ENCODE measurements at regions not wholly inside any gene's neighbourhood (a gene's known extent, or its start where the extent isn't known, plus 50 kb on each side); places are given as distances from the start of the nearest gene placed in this dataset.
A peak's percentile ranks its signal among the peaks of the same experiment; 100 is the strongest.

DNA sequence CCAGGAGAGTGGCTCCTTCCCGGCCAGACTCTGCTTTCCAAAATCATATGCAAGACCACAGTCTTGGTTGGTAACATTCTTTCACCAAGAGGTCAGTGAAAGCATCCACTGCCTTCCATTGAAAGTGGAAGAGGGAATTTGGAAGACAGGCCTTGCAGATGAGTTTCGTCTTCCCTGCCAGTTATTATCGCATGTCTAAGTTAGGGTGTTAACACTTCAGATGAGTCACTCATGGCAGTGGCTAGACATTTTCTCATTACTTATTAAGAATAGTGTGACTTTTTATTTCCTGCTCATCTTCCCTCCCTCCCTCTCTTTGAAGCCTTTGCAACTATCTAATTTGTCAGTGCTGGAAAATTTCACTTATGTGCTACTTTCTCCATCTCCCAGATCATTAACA is 102.9 kb upstream of the EPB41L3 start:
- no peak for DNase-seq (ENCODE audit: low read depth in 2 of 3, low spot score in 2 of 3)

DNA sequence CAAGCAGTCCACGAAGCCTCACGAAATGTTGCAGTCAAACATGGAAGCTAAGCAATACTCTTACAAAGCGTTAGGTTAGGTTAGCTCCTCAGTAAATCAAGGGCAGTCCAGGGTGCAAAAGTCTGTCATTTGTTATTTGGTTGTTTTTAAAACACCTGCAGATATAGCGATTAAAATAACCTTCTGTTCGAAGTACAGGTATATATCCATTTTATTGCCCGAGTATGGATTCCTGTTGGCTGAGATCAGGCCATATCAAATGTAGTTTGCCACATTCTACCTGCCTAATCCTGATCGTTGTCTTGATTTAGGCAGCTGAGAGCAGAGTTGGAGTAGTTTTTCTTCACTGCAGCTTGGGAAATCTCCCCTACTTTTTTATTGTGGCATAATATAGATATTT is 99.5 kb upstream of the EPB41L3 start:
- DNase-seq (ENCODE audit: low read depth in 2 of 3, low spot score in 2 of 3) = no peak

DNA sequence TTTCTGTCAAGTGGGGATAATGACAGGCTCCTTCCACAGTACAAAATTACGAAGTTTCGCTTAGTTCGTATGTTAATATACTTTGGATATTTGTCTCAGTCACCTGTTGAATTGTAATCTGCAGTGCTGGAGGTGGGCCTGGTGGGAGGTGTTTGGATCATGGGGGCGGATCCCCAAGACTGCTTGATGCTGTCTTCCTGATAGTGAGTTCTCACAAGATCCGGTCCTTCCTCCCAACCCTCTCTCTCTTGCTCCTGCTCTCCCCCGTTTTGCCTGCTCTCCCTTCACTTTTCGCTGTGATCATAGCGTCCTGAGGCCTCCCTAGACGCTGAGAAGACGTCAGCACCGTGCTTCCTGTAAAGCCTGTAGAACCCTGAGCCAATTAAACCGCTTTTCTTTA is 97.1 kb upstream of the EPB41L3 start:
- no peak for DNase-seq (ENCODE audit: low read depth in 2 of 3, low spot score in 2 of 3)

DNA sequence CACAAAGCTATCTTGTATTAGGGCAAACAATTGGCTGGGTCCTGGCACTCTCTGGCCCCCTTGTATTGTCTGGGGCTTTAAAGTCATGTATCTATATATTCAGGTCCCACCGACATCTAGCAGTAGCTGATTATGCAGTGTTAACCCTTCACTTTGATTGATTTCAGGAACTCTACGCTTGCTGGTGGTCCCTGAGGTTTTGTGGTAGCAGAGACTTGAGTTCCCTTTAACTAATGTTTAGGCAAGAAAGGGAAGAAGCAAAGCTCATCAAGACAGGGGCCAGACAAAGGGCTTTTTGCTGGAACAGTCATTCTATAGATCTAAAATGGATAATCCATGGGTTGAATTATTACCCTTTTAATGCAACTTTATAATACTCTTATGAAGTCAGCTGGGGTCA is 95.3 kb upstream of the EPB41L3 start:
- no peak for DNase-seq (ENCODE audit: low read depth in 2 of 3, low spot score in 2 of 3)

DNA sequence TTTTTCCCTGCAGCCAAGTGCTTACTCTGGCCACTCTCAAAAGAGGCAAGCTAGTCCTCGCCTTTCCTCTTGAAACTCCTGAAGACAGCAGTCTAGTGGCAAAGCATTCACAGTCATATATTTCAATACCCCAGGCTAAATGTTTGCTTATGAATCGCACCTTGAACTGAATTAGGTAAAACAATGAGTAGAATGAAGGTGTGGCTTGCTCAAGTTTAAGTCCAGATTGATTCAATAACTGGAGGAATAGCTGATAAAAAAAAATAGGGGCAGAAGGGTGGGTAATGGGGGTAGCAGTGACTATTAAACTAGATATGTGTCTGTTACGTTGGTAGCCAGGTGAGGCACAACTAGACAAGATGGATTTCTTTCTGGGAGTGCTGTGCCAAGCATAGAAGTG is 88.2 kb upstream of the EPB41L3 start:
- no peak for DNase-seq (ENCODE audit: low read depth in 2 of 3, low spot score in 2 of 3)

DNA sequence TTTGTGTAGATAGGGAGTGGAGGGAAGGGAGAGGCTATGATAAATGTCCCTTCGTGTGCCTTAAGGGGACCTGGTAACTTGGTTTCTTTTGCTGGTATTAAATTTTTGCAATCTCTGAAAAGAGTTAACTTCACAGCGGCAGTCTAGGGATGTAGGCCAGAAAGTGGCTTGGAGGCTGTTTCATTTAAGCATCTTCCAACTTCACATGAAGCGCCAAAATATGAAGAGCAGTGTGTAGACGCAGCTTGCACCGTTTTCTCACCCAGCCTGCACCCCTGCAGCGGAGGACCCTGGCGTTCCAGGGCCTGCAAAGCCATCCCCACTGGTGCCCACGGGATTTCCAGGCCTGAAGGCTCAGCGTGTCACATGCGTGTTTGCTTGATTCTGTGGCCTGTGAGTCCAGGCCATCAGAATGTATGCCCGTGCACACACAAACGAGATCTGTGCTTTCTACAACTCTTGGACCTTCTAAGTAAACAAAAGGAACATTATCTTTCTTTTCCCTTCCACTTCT is 87.2 kb upstream of the EPB41L3 start:
- DNase-seq (ENCODE audit: low read depth in 2 of 3, low spot score in 2 of 3) = no peak

DNA sequence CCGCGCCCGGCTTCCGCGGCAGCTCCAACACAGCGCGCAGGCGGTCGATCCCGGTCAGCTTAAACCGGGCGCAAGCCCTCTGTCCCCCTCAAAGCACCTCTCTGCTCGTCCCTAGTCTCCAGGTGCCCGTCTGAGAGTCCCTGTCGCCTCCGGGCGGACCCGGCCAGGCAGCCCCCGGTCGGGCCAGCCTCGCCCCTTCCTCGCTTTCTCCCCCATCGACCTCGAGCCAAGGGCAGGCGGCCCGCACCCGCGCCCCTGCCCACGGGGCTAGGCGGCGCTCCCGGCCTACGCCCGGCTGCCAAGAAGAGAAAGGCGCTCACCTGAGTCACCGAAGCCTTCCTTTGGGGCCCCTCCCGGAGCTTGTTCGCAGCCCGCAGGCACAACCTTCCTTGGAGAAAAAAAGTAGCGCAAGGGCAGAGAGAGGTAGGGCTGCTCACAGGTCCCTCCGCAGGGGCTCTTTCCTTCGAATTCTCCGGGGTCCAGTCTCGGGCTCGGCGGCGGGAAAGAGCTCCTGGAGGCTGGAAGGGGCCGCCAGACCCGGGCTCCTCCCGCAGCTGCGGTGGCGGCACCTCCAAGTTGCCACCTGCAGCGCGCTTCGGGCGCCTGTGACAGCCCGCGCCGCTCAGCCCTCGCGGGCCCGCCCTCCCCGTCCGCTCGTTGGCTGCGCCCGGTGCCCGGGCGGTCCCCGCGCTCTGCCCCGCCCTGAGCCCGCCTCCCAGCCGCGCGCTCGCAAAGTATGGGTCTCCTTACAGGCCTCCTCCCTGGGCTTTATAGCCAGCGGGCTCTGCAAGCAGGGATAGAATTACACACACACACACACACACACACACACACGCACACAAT is 86.5 kb upstream of the EPB41L3 start:
- peak in 2 of 3 experiments; percentile 4 for DNase-seq (ENCODE audit: low read depth in 2 of 3, low spot score in 2 of 3)

DNA sequence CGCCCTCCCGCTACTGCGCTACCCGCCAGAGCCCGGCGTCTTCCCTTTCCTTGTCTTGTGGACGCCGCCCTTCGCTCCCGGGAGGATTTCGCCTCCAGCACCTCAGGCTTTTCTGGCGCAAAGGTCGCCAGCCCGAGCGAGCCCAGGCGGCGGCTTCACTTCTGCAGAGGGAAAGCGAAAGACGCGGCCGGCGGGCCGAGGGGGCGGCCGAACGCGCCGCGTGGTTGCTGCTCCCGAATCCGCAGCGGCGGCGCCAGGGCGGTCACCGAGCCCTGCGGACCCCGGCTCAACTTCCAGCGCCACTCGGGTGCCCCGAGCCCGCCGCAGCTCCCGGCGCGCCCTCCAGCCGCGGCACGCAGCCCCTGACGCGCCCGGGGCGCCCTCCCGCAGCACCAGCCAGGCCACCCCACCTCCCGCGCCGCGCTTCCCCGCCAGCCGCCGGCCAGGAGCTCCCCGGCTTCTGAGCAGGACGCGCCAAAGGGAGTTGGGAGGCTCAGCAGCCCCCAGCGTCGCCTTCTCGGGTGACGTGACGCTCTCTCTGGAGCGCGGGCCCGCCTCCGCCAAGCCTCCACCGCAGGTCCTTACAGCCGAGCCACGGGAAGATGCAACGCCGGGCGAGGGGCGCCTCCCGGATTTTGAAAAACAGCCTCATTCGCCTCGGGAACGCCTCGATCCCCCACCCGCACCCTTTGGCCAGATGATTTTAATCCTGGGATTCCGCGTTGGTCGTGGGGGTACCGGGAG is 84.9 kb upstream of the EPB41L3 start:
- peak in 1 of 3 experiments; percentile 3 for DNase-seq (ENCODE audit: low read depth in 2 of 3, low spot score in 2 of 3)

DNA sequence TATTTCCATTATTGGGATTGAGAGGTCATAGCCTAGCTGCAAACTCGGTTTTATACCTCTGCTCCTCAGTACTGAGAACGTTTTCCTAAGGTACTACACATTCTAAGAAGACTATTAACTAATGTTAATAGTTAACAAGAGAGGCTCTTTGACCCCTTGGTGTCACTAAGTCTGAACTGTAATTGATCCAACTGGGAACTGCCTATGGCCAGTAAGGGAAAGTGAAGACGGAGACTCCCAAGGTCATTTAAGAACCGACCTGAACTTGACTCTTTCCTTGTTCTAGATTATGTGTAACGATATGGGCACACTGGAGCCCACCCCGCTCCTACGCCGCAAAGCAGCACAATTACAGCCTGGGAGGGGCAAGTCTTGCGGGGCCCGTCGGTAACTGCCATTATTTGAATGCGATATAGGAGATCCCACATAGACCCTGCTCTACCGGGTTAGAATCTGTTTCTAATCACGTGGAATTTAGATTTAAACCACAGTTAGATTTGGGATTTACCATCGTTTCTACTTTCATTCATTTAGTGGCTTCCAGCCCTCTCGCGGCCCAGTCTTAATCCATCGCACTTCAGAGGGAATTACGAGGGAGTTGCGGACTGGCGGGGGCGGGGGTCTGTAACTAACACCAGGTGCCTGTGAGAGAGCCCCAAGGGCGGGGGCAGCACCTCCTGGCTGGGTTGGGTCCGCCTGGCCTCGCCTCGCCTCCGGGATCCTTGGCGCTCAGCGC is 84.1 kb upstream of the EPB41L3 start:
- no peak for DNase-seq (ENCODE audit: low read depth in 2 of 3, low spot score in 2 of 3)

DNA sequence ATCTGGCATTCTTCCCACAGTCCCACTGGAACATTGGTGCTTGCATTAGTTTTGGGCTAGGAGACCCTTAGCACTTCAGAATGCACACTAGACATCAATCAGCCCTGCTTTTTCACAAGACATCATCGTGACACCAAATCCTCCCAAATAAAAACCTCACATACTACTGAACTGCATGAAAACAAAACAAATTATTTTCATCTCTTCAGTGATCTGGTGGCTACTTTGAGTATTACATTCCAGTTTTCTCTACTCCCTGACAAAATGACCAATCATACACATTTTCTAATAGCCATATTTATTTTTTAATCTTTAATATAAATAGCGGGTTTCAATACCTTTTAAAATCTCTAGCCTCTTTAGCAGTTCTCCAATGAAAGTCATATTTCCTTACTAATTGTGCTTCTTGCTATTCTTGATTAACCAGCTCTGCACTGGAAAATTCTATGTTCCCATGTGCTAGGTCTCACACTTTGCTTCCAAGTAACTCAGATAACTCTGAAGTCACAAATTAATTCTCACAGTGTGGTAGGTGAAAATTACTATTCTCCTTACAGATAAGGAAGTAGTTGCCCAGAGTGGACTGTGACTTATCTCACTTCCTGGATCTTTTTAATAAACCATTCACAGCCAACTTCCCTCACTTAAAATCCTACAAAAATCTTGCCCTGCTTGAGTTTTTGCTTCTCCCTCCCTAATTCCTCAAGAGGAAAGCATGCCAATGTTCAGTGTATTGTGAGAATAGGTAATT is 82.5 kb upstream of the EPB41L3 start:
- DNase-seq (ENCODE audit: low read depth in 2 of 3, low spot score in 2 of 3) = no peak

DNA sequence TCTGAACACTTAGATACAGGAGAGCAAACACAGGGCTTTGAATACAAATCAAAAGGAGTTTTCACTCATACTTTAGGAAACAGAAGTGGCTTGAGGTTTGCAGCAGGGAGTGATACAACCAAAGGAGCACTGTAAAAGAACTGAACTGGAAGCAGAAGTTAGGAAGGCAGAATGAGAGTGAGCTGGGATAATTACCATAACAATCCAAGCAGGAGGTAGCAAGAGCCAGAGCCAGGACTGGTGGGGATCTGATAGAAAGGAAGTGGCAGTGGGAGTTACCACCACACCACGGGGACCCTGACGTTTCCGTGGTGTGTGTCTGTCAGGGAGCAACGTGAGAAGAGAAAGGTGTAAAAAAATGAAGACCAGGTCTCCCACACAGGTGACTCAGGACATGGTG is 81.3 kb upstream of the EPB41L3 start:
- DNase-seq (ENCODE audit: low read depth in 2 of 3, low spot score in 2 of 3) = no peak

DNA sequence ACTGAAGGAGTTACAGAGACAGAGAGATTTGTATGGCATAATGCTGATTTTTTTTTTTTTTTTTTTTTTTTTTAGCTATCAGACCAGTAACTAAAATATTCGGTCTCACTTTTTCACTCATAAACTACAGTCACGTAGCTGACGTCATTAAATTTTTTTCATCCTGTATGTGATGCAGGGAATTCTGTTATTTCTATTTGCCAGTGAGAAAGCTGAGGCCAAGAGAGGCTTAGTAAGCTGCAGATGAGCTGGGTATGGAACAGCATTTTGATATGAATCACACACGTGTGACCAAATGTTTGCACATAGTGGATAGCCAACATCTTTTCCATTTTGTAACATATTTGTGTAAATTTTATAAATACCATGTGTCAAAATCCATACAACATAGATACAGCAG is 79.1 kb upstream of the EPB41L3 start:
- DNase-seq (ENCODE audit: low read depth in 2 of 3, low spot score in 2 of 3) = no peak

DNA sequence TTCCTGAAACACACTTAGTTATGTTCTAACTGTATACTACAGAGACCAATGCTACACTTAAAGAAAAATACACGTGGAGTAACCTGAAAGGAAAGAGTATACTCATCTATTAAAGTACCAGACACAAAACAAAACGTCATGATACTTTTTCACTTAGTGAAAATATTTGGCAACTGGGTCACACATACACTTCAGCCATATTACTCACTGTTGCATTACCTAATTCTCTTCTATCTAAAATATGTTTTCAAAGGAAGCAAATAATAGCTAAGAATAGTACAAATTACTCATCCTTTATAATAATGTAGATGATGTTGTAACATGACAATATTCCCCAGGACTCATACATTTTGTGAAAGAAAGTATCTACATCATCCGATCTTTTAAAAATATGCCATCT is 76.5 kb upstream of the EPB41L3 start:
- DNase-seq (ENCODE audit: low read depth in 2 of 3, low spot score in 2 of 3) = no peak

DNA sequence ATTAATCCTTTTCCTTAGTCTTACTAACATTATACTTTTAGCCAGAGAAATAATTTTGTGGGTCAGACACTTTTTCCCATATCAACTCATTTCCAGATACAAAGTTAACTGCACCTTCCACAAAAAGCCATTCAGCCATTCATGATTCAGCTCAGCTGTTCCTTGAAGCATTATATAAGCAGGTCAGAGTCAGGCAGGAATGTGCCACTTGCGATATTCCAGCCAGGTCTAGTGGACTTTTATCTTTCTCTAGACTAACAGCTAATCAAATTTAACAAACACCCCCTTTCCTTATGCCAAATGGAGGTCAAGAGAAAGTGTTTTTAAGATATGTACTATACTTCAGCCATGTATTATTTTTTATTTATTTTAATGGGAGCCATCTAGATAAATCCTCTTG is 75.6 kb upstream of the EPB41L3 start:
- no peak for DNase-seq (ENCODE audit: low read depth in 2 of 3, low spot score in 2 of 3)

DNA sequence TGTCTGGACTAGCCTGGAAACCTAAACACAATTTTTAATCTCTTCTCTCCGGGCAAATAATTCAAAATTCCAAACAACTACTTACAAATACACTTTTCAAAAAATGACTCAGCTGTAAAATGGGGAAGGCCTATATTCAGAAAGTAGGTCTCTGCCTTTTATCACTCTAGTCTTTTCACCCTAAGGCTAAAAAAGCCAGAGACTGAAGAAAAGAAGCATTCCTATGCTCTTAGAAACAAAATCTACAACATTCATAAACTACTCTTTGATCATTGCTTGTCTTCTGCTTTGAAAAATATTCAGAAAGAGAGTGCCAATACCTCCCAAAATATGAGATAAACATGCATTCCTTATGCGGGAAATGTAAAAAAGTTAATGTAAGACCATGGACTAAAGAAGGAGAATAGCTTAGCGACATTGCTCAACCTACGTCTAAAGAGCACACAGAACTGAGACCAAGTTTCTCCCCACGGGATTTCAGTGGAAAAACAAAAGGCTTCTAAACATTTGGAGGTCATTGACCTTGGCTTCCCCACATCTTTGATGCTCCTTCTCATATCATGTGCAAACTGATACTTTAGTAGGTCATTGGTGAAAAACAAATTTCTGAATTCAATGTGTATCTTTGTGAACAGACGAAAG is 74.4 kb upstream of the EPB41L3 start:
- DNase-seq (ENCODE audit: low read depth in 2 of 3, low spot score in 2 of 3) = no peak

DNA sequence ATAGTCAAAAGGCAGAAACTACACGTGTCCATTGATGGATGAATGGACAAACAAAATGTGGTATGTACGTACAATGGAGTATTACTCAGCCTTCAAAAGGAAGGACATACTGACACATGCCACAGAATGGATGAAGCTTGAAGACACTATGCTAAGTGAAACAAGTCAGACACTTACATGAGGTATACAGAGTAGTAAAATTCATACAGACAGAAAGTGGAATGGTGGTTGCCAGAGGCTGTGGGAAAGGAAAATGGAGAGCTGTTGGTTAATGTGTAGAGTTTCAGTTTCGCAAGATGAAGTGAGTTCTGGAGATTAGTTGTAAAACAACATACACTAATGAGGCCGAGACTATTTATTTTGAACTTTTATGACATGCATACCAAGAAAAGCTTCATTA is 67.4 kb upstream of the EPB41L3 start:
- no peak for DNase-seq (ENCODE audit: low read depth in 2 of 3, low spot score in 2 of 3)

DNA sequence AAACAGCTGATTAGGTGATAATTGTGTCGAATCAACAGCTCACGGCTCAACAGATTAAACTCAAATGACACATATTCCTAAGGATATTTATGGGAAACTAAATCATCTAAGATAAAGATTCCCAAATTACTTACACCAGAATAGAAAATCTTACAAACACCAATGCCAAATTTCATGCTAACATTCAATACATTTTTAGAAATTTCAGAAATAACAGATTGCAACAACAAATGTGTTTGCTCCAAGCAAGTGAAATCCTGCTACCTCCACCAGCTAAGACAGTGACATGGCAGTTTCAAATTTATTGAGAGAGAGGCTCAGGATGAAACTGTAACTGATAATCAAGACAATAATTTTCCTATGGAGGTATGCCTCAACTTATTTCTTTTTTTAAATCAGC is 65.0 kb upstream of the EPB41L3 start:
- DNase-seq (ENCODE audit: low read depth in 2 of 3, low spot score in 2 of 3) = no peak

DNA sequence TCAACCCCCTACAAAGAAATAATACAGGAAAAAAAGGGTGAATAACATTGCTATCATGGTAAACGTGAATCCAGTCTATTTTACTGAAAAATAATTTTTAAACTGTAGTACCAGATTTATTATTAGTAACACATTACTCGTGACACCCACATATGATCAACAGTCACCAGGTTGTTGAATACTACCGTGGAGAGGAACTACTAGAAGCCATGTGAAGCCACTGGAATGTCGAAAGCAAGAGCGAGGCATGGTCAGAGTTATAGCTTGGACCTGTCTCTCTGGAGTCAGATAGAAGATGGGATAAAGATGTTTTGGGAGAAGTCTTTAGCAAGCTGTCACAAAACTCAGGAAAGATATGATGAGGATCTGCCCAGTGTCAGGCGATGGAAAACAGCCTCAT is 63.2 kb upstream of the EPB41L3 start:
- no peak for DNase-seq (ENCODE audit: low read depth in 2 of 3, low spot score in 2 of 3)

DNA sequence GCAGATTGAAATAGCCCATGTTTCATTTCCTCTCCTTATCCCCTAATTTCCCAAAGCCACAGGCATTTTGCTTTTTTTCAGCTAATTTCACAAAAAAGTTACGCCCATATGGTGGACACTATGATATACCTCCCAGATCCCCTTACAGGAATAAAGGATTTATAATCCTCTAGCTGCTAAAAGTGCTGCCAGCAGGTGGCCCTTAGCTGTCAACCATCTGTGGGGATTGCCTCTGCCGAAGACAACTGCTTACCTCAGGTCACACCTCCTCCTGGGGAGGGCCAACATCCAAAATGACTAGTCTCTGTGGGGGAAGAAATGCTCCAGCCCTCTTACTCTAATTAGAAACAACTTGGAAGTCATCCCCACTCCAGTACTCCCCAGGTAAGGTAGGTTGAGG is 61.0 kb upstream of the EPB41L3 start:
- DNase-seq (ENCODE audit: low read depth in 2 of 3, low spot score in 2 of 3) = no peak

DNA sequence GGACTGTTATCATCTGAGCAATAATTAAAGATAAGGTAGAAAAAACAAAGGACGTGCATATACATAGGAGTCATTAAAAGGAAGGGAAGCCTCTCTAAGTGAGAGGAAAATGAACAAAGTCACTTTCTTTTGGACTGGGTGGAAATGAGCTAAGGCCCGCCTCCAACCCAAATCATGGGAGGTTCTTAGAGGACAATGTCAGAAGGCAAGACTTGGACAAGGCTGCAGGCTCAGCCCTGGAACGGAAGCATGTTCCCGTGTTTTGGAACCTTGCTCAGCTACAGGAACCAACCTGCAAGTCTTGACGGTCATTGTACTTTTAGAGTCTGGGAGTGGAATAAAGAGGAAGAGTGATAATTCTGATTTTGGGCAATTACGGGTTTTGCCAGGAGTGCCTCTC is 59.4 kb upstream of the EPB41L3 start:
- no peak for DNase-seq (ENCODE audit: low read depth in 2 of 3, low spot score in 2 of 3)

DNA sequence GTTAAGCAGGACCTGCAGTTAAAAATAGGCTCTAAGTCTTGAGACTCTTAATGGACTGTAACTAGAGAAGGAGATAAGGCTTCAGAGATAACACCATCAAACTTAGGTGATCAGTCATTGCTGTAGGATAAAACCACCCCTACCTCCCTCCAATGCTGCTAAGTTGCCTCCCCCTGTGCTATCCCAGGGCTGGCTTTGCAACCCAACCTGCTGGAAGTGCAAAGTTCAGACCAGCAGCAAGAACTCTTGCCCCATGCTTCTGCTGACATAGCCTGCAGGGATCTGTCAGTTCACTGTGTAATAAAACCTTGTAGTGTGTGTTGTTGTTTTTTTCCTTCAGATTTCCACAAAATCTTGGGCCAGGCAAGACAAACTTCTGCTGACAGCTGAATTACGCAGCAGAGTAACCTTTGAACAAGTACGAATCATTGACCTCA is 57.4 kb upstream of the EPB41L3 start:
- DNase-seq (ENCODE audit: low read depth in 2 of 3, low spot score in 2 of 3) = no peak

Data from activated CD8-positive, alpha-beta memory T cell treated with anti-CD3 and anti-CD28 coated beads for 48 hours (primary cell).